GM18519 (cell line): ENCODE measurements at regions not wholly inside any gene's neighbourhood (a gene's known extent, or its start where the extent isn't known, plus 50 kb on each side); places are given as distances from the start of the nearest gene placed in this dataset.
"Not testable (repeated sequence)": the region's sequence is repeated elsewhere in the genome, so short reads cannot be mapped to it uniquely, and the experiment has no call there.

ENCODE experiments used
- ATAC-seq: cut with Tn5 transposase; IDR thresholded peaks from one replicate; pipeline ENCODE4 v1.9.1; 2021; ENCODE audit warnings: mild to moderate bottlenecking, moderate library complexity; ENCODE audit not compliant: unreplicated experiment, low FRiP score

DNA sequence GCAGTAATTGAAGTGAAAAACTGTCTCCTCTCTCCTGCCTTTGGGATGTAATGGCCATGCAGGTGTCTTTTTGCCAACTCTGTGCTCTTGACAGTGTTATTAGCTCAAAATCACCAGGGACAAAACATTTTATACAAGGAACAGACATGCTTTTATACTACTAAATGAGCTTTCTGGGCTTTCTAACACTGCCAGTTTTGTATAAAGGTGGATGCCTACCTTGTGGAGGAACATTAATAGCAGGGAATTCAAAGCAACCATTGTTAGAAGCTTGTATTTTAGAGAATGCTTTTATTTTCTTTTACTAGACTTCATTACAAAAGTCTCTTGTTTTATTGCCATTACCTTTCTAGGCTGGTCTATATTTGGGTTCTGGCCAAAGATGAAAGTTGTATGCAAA, 54.7 kb upstream of the ARSJ start:
- ATAC-seq, result no peak

DNA sequence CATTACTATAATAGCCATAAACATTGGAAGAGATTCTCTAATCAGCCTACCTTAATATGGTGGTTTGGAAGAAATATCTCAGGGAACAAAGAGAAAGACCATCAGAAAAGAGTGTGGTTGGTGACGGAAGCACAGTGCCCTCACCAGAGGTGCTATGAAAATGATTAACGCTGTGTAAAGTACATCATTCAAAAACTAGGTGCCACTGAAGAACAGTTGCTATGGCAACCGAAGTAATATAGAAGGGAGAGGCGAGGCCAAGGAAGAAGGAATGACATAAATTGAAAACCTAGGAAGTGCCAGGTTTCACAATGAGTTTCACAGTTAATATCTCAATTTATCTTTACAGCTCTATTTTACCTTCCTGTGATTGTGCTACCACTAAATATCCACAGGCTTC, 57.0 kb upstream of the ARSJ start:
- no peak for ATAC-seq

DNA sequence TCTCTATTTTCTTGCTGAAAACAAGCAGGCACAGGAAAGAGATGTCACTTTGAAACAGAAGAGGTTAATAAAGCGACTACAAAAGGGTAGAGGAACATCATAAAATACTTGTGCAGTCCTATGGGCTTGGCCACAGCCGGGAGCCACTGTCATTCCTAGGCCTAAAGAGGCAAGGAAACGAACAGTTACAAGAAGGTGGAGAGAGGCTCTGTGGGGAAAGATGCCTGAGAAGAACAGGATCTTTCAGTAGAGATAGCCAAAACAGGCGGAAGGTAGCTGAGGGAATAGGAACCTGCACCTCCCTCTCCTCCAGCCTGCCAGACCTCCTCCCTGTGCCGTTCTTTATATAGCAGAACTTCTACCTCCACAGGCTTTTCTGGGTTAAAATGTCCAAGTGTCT, 57.4 kb upstream of the ARSJ start:
- no peak for ATAC-seq

GRCh38 chr4:114037988-114038387, 58.5 kb upstream of the ARSJ start:
- ATAC-seq, result no peak

GRCh38 chr4:114038762-114039387, 59.4 kb upstream of the ARSJ start:
- no peak for ATAC-seq

DNA sequence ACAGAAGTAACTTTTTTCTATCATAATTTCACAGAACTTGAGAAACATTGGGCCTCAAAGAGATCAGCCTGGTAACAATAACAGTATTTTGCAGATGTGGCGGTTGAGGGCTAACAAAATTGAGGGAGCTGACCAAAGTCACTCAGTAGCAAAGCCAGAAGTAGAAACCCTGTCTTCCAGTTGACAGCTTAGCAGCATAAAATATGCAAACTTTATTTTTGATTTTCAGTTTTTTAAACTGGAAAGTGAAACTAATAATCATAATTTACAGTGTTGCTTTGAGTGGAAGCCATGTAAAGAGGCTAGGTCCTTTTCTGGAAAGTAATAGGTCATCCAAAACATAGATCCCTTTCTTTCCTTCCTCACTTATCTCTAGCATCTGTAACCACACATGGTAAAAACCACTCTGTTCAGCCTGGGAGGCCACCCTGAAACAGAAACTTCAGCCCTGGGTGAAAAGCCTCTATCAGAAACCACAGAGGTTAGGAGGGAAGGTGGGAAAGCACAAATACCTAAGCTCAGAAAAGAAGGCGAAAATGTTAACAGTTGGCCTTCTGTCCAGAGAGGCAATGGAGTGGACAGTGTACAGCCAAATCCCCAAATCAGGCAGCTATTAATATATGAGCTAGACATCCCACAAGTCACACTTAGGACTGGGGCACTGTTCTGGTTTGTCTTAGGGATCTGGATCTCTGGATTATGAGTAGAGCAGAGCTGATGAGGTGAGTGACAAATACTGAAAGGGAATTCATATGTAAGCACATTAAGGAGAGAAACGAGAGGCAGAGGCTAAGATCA, 61.1 kb upstream of the ARSJ start:
- peak; percentile 70 for ATAC-seq

DNA sequence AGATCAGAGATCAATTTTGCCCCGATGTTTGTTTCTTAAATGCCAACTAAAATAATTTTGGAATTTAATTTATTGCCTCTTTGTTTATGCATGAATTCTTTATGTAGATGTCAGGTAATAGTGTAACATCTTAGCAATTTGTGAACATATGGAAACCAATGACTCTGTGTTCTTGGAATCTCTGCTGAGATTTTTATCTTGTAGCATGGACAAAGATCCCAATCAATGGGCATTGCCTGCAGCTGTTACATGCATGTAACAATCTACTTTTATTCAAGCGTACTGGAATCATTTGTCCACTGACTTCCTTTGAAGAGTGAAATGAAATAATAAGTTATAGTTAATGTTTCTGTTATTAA, 61.6 kb upstream of the ARSJ start:
- ATAC-seq, result no peak

- ATAC-seq, result no peak
These were observed 63.7 kb upstream of the ARSJ start for GRCh38 chr4:114043116-114043515.

DNA sequence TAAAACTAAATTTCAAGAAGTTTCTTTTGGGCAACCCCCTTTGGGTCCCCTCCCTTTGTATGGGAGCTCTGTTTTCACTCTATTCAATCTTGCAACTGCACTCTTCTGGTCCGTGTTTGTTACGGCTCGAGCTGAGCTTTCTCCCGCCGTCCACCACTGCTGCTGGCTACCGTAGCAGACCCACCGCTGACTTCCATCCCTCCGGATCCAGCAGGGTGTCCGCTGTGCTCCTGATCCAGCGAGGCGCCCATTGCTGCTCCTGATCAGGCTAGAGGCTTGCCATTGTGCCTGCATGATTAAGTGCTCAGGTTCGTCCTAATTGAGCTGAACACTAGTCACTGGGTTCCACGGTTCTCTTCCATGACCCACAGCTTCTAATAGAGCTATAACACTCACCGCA, 64.9 kb upstream of the ARSJ start:
- ATAC-seq, result not testable (repeated sequence)

GRCh38 chr4:114046331-114046730, 66.9 kb upstream of the ARSJ start:
- ATAC-seq, result no peak

DNA sequence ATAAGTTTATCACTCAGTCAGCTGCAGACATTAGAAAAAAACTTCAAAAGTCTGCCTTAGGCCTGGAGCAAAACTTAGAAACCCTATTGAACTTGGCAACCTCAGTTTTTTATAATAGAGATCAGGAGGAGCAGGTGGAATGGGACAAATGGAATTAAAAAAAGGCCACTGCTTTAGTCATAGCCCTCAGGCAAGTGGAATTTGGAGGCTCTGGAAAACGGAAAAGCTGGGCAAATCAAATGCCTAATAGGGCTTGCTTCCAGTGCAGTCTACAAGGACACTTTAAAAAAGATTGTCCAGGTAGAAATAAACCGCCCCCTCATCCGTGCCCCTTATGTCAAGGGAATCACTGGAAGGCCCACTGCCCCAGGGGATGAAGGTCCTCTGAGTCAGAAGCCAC, 68.7 kb upstream of the ARSJ start:
- ATAC-seq, result not testable (repeated sequence)

- no peak for ATAC-seq
These were observed 72.8 kb upstream of the ARSJ start for GRCh38 chr4:114052227-114052626.

GRCh38 chr4:114056599-114056998, 77.2 kb upstream of the ARSJ start:
- ATAC-seq, result no peak

DNA sequence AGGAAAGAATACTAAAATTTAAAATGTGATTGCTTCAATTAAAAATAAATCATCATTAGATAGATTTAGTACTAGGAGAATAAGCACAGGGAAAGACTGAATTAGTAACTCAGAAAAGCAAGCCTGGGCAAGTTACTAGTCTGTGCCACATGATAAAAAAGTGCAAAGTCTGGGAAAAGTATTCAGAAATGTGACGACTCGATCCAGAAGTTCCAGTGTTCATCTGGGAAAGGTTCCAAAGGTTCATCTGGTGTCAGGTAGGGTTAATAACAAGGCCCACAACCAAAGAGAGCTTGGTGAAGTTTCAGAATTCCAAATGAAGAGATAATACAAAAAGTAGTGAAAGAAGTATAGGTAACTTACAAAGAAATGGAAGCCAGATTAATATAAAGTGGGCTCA, 78.3 kb upstream of the ARSJ start:
- ATAC-seq, result no peak

DNA sequence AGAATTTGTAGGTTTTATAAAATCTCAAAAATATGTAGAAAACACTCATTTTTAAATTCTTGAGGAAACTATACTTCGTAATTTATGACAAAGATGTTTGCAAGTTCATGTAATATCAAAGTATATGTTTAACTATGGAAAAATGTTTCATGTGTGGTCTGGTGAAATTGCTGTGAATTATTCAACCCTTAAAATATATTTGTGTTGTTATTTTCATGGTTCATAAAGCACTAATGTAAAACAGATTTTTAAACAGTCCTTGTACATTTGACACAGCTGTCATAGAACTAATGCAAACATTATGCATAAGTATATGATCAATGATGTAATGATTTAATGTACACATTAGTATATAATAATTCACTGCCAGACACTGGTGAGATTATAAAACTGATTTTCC, 83.1 kb upstream of the ARSJ start:
- no peak for ATAC-seq

DNA sequence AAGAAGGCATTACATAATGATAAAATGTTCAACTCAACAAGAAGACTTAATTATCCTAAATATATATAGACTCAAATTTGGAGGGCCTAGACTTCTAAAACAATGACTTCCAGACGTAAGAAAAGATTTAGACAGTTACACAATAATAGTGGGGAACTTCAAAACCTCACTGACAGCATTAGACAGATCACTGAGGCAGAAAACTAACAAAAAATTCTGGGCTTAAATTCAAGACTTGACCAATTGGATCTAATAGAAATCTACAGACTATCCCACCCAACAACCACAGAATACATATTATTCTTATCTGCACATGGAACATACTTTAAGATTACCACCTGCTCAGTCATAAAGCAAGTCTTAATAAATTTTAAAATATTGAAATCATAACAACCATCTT, 93.3 kb upstream of the ARSJ start:
- ATAC-seq, result no peak

GRCh38 chr4:114076899-114077570, 97.6 kb upstream of the ARSJ start:
- no peak for ATAC-seq

DNA sequence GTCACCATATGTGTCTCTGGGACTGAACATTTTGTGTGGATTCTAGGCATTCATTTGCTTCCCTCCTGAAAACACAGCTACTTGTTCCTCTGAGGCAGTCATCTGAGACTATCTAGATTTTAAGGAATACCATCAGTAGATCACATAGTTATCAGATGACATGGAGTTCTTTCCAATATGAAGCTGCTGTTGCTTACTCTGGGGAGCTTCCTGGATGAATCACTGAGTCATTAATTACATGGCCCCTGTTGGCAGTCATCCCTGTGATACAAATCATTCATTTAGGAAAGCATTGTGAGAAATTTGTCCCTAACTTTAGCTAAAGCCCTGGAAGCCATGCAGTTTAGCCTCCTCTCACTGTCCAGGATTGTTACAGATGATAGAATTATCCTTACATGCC, 98.2 kb upstream of the ARSJ start:
- no peak for ATAC-seq

- ATAC-seq, result no peak
These were observed 99.2 kb upstream of the ARSJ start for GRCh38 chr4:114078636-114079035.

GRCh38 chr4:114081783-114082182, 102.3 kb upstream of the ARSJ start:
- no peak for ATAC-seq

DNA sequence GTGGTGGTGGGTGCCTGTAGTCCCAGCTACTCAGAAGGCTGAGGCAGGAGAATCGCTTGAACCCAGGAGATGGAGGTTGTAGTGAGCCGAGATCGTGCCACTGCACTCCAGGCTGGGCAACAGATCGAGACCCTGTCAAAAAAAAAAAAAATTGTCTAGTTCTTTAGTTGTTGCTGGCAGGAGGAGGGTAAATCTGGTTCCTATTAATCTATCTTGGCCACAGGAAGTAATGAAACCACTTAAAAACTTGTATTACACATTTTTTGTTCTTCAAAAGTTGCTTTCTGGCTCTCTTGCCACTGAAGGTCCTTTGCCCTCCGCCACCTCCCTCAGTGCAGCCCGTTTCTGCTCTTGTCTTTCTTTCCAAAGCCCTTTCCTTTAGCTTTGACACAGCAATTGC, 102.9 kb upstream of the ARSJ start:
- no peak for ATAC-seq
